HEK293 (cell line): ENCODE measurements at regions not wholly inside any gene's neighbourhood (a gene's known extent, or its start where the extent isn't known, plus 50 kb on each side); places are given as distances from the start of the nearest gene placed in this dataset.

Experiments used
- CTCF ChIA-PET: fragments of 350-600 bp; formaldehyde crosslinking; extraction: SDS; loops from one replicate; lab custom pipeline; 2021; ENCODE audit warnings: antibody characterized with exemption; lab: Yijun Ruan, JAX
- POLR2A ChIA-PET: fragments of 300-600 bp; formaldehyde crosslinking; extraction: SDS; loops from one replicate; lab custom pipeline; 2020; ENCODE audit warnings: antibody characterized with exemption, inconsistent platforms; lab: Yijun Ruan, JAX
- H3K27ac ChIP-seq: fragments of 200-500 bp; sonication (Bioruptor generic); 2 replicates; pipeline ENCODE4 v1.5.1; 2014; ENCODE audit warnings: low read depth, low read length, control low read depth, inconsistent platforms; ENCODE audit errors: extremely low read depth
- H3K36me3 ChIP-seq, 2 experiments: fragments of 200-500 bp in 1 of 2; sonication (Bioruptor generic) in 1 of 2; 1 replicate in 1 of 2; 2 replicates in 1 of 2; pipeline ENCODE4 v1.5.1; 2014 to 2017; ENCODE audit warnings: inconsistent platforms in 2 of 2, low read length in 2 of 2; ENCODE audit not compliant: control insufficient read depth in 2 of 2, insufficient read depth in 1 of 2
- H3K4me1 ChIP-seq: fragments of 200-500 bp; sonication (Bioruptor generic); 2 replicates; pipeline ENCODE4 v1.5.1; 2014; ENCODE audit warnings: mild to moderate bottlenecking, low read length, inconsistent platforms; ENCODE audit not compliant: control insufficient read depth, insufficient read depth
- H3K4me3 ChIP-seq: 2 replicates; pipeline ENCODE4 v1.5.1; 2011; ENCODE audit warnings: low read depth, mild to moderate bottlenecking, control low read depth, low read length, moderate library complexity
- H3K9me3 ChIP-seq: fragments of 200-500 bp; sonication (Bioruptor generic); 2 replicates; pipeline ENCODE4 v1.5.1; 2014; ENCODE audit warnings: low read depth, low read length, inconsistent platforms; ENCODE audit not compliant: control insufficient read depth, insufficient read depth
- KLF7 ChIP-seq: fragments of 450-650 bp; formaldehyde crosslinking; IDR thresholded peaks from 2 replicates; pipeline ENCODE4 v1.5.1; 2016; ENCODE audit warnings: missing biosample characterization, missing genetic modification characterization, borderline replicate concordance
- KLF9 ChIP-seq: fragments of 450-650 bp; formaldehyde crosslinking; IDR thresholded peaks from 2 replicates; pipeline ENCODE4 v1.5.1; 2016; ENCODE audit warnings: missing biosample characterization, missing genetic modification characterization, low read depth
- ZBTB1 ChIP-seq: fragments of 450-650 bp; formaldehyde crosslinking; IDR thresholded peaks from 2 replicates; pipeline ENCODE4 v1.5.1; 2016; ENCODE audit warnings: missing biosample characterization, missing genetic modification characterization
- ZFP37 ChIP-seq: fragments of 450-650 bp; formaldehyde crosslinking; IDR thresholded peaks from 2 replicates; pipeline ENCODE4 v1.5.1; 2016; ENCODE audit warnings: missing biosample characterization, missing genetic modification characterization
- ZNF184 ChIP-seq: fragments of 450-650 bp; IDR thresholded peaks from 2 replicates; pipeline ENCODE4 v1.5.1; 2018; ENCODE audit warnings: missing biosample characterization, mild to moderate bottlenecking, missing genetic modification characterization
- ZNF248 ChIP-seq: fragments of 450-650 bp; formaldehyde crosslinking; IDR thresholded peaks from 2 replicates; pipeline ENCODE4 v1.5.1; 2017; ENCODE audit warnings: missing biosample characterization, missing genetic modification characterization
- ZNF324 ChIP-seq: fragments of 450-650 bp; formaldehyde crosslinking; IDR thresholded peaks from 2 replicates; pipeline ENCODE4 v1.5.1; 2016; ENCODE audit warnings: missing biosample characterization, missing genetic modification characterization
- ZNF354C ChIP-seq: fragments of 450-650 bp; formaldehyde crosslinking; IDR thresholded peaks from 2 replicates; pipeline ENCODE4 v1.5.1; 2016; ENCODE audit warnings: missing biosample characterization, missing genetic modification characterization, low read depth, borderline replicate concordance
- ZNF555 ChIP-seq: fragments of 450-650 bp; formaldehyde crosslinking; conservative IDR thresholded peaks from 2 replicates; pipeline ENCODE4 v1.5.1; 2017; ENCODE audit warnings: missing biosample characterization, mild to moderate bottlenecking, missing genetic modification characterization, inconsistent platforms
- ZNF654 ChIP-seq: fragments of 450-650 bp; formaldehyde crosslinking; IDR thresholded peaks from 2 replicates; pipeline ENCODE4 v1.5.1; 2016; ENCODE audit warnings: low read depth, missing biosample characterization, missing genetic modification characterization
- ZSCAN23 ChIP-seq: fragments of 450-650 bp; formaldehyde crosslinking; IDR thresholded peaks from 2 replicates; pipeline ENCODE4 v1.5.1; 2016; ENCODE audit warnings: missing biosample characterization, missing genetic modification characterization
- ZSCAN30 ChIP-seq: fragments of 450-650 bp; IDR thresholded peaks from 2 replicates; pipeline ENCODE4 v1.5.1; 2018; ENCODE audit warnings: missing biosample characterization, mild to moderate bottlenecking, missing genetic modification characterization, moderate library complexity
- TF ChIP-seq, protein P1 (sequence below): fragments of 450-650 bp; formaldehyde crosslinking; IDR thresholded peaks from 2 replicates; pipeline ENCODE4 v1.5.1; 2016; ENCODE audit warnings: missing biosample characterization, missing genetic modification characterization
- TF ChIP-seq, protein P2 (sequence below): fragments of 450-650 bp; formaldehyde crosslinking; IDR thresholded peaks from 2 replicates; pipeline ENCODE4 v1.5.1; 2017; ENCODE audit warnings: missing biosample characterization, missing genetic modification characterization
- TF ChIP-seq, protein P3 (sequence below): sonication (generic); formaldehyde crosslinking; IDR thresholded peaks from 2 replicates; pipeline ENCODE4 v1.8.1; 2022; ENCODE audit warnings: mild to moderate bottlenecking, moderate library complexity, missing genetic modification reagents
- TF ChIP-seq, protein P4 (sequence below): fragments of 450-650 bp; formaldehyde crosslinking; IDR thresholded peaks from 2 replicates; pipeline ENCODE4 v1.5.1; 2016; ENCODE audit warnings: missing biosample characterization, missing genetic modification characterization

DNA sequence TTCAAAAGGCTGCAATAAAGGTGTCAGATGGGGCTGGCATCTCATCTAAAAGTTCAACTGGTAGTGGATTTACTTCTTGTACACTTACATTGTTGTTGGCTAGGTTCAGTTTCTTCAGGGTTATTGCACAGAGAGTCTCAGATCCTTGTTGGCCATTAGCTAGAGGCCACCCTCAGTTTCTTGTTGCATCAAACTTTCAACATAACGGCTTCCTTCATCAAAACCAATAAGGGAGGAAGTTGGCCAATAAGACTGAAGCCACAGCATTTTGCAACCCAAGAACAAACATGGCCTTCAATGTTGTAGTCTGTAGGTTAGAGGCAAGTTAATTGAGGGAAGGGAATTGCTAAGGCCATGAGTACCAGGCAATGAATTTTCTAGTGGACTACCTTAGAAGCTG lies 218.0 kb downstream of the ZBBX start (continued):
- TF ChIP-seq, protein P1, sequence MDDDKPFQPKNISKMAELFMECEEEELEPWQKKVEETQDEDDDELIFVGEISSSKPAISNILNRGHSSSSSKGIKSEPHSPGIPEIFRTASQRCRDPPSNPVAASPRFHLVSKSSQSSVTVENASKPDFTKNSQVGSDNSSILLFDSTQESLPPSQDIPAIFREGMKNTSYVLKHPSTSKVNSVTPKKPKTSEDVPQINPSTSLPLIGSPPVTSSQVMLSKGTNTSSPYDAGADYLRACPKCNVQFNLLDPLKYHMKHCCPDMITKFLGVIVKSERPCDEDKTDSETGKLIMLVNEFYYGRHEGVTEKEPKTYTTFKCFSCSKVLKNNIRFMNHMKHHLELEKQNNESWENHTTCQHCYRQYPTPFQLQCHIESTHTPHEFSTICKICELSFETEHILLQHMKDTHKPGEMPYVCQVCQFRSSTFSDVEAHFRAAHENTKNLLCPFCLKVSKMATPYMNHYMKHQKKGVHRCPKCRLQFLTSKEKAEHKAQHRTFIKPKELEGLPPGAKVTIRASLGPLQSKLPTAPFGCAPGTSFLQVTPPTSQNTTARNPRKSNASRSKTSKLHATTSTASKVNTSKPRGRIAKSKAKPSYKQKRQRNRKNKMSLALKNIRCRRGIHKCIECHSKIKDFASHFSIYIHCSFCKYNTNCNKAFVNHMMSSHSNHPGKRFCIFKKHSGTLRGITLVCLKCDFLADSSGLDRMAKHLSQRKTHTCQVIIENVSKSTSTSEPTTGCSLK (tag by site-specific recombination): no peak
- TF ChIP-seq ZNF184 (tag by site-specific recombination) (no peak), KLF7 (tag by site-specific recombination) (no peak), ZNF555 (no peak), ZFP37 (tag by site-specific recombination) (no peak), ZNF248 (no peak)

DNA sequence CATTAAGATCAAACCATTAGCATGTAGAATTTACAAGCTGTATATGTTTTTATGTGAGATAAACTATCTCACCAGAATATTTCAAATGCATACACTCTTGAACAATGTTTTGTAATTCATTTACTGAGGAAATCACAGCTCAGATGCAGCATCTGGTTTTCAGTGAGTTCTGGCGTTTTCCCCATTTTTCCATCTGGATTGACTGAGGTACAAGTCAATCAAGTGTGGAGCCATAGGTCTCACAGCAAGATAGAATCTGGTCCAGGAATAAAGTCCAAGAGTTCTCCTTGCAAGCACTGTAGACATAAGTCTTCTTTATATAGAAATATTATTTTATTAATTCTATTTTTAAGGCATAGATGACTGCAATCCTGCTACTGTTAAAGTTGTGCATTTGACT lies 219.3 kb downstream of the ZBBX start:
- Histone ChIP-seq H3K36me3 (no peaks in the 10 kb centered on the region), H3K4me3 (no peak overlapping the region), H3K27ac (no peak overlapping the region), H3K9me3 (no peaks in the 10 kb centered on the region), H3K4me1 (no peaks in the 10 kb centered on the region)
- POLR2A ChIA-PET: no interaction called here
- TF ChIP-seq ZBTB1 (tag by site-specific recombination) (no peak), KLF9 (tag by site-specific recombination) (no peak), ZNF354C (tag by site-specific recombination) (no peak), ZSCAN23 (tag by site-specific recombination) (no peak), ZSCAN30 (tag by site-specific recombination) (no peak)
- TF ChIP-seq, protein P2, sequence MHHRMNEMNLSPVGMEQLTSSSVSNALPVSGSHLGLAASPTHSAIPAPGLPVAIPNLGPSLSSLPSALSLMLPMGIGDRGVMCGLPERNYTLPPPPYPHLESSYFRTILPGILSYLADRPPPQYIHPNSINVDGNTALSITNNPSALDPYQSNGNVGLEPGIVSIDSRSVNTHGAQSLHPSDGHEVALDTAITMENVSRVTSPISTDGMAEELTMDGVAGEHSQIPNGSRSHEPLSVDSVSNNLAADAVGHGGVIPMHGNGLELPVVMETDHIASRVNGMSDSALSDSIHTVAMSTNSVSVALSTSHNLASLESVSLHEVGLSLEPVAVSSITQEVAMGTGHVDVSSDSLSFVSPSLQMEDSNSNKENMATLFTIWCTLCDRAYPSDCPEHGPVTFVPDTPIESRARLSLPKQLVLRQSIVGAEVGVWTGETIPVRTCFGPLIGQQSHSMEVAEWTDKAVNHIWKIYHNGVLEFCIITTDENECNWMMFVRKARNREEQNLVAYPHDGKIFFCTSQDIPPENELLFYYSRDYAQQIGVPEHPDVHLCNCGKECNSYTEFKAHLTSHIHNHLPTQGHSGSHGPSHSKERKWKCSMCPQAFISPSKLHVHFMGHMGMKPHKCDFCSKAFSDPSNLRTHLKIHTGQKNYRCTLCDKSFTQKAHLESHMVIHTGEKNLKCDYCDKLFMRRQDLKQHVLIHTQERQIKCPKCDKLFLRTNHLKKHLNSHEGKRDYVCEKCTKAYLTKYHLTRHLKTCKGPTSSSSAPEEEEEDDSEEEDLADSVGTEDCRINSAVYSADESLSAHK (tag by site-specific recombination): no peak
- TF ChIP-seq, protein P3, sequence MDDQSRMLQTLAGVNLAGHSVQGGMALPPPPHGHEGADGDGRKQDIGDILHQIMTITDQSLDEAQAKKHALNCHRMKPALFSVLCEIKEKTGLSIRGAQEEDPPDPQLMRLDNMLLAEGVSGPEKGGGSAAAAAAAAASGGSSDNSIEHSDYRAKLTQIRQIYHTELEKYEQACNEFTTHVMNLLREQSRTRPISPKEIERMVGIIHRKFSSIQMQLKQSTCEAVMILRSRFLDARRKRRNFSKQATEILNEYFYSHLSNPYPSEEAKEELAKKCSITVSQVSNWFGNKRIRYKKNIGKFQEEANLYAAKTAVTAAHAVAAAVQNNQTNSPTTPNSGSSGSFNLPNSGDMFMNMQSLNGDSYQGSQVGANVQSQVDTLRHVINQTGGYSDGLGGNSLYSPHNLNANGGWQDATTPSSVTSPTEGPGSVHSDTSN (CRISPR knock-in tag): no peak
- CTCF ChIA-PET: no interaction called here

DNA sequence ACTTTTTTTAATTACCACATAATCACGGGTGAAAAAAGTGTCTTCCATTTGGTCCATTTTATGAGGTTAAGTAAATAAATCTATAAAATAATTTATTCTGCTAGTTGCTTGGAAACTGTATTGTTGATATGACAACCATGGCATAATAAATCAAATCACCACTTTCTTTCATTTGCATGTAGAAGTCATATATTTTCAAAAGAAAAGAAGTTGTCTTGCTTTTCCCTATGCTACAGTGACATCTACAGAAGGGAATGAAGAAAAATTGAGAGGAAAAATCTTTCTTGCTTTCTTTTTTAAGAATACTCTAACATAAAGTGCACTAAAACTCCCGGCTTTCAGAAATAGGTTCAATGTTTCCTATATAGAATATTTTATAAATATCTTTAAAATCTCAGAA lies 228.5 kb downstream of the ZBBX start:
- no peaks in the 10 kb centered on the region for H3K36me3 ChIP-seq
- ChIA-PET POLR2A (no interaction called here), CTCF (no interaction called here)

More for the DNA sequence above, 228.5 kb downstream of the ZBBX start:
- Histone ChIP-seq H3K27ac (no peak overlapping the region), H3K9me3 (no peaks in the 10 kb centered on the region), H3K4me3 (no peak overlapping the region), H3K4me1 (no peaks in the 10 kb centered on the region)
- TF ChIP-seq ZNF654 (peak; percentile 23; the same call in 1 of the 2 replicates), ZNF324 (no peak)
- TF ChIP-seq, protein P4, sequence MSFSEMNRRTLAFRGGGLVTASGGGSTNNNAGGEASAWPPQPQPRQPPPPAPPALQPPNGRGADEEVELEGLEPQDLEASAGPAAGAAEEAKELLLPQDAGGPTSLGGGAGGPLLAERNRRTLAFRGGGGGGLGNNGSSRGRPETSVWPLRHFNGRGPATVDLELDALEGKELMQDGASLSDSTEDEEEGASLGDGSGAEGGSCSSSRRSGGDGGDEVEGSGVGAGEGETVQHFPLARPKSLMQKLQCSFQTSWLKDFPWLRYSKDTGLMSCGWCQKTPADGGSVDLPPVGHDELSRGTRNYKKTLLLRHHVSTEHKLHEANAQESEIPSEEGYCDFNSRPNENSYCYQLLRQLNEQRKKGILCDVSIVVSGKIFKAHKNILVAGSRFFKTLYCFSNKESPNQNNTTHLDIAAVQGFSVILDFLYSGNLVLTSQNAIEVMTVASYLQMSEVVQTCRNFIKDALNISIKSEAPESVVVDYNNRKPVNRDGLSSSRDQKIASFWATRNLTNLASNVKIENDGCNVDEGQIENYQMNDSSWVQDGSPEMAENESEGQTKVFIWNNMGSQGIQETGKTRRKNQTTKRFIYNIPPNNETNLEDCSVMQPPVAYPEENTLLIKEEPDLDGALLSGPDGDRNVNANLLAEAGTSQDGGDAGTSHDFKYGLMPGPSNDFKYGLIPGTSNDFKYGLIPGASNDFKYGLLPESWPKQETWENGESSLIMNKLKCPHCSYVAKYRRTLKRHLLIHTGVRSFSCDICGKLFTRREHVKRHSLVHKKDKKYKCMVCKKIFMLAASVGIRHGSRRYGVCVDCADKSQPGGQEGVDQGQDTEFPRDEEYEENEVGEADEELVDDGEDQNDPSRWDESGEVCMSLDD (tag by site-specific recombination): no peak
